Lung (tissue), 11 donors: ENCODE measurements at regions not wholly inside any gene's neighbourhood (a gene's known extent, or its start where the extent isn't known, plus 50 kb on each side); places are given as distances from the start of the nearest gene placed in this dataset.

ENCODE experiments used
- ATAC-seq: fragments of 200-7000 bp; cut with Tn5 transposase; one replicate; pipeline ENCODE4 v1.9.1; 2020; ENCODE audit warnings: moderate number of reproducible peaks; ENCODE audit not compliant: insufficient read depth, low FRiP score
- DNase-seq, 3 donors: peaks; one replicate each; pipeline ENCODE4 v3.0.0-alpha.2; 2013 to 2017
- H3K27ac ChIP-seq, 2 donors: one replicate each; pipeline ENCODE4 v1.5.1; 2013; ENCODE audit warnings: mild to moderate bottlenecking in 2 of 2, moderate library complexity in 2 of 2, control low read depth in 1 of 2, inconsistent platforms in 1 of 2, low read depth in 1 of 2, low read length in 1 of 2
- H3K27me3 ChIP-seq, 3 donors: one replicate each; pipeline ENCODE4 v1.5.1; 2013; ENCODE audit warnings: low read length in 2 of 3; ENCODE audit not compliant: control insufficient read depth in 3 of 3, insufficient read depth in 3 of 3
- H3K36me3 ChIP-seq, 4 donors: one replicate each; pipeline ENCODE4 v1.5.1; 2013; ENCODE audit warnings: low read length in 4 of 4, mild to moderate bottlenecking in 1 of 4, moderate library complexity in 1 of 4; ENCODE audit not compliant: control insufficient read depth in 4 of 4, insufficient read depth in 4 of 4
- H3K4me1 ChIP-seq, 5 donors: one replicate each; pipeline ENCODE4 v1.5.1; 2013; ENCODE audit warnings: low read length in 5 of 5, mild to moderate bottlenecking in 2 of 5, moderate library complexity in 1 of 5; ENCODE audit not compliant: control insufficient read depth in 5 of 5, insufficient read depth in 5 of 5
- H3K4me3 ChIP-seq: one replicate; pipeline ENCODE4 v1.5.1; 2013; ENCODE audit warnings: mild to moderate bottlenecking, control low read depth, moderate library complexity
- H3K9ac ChIP-seq, 2 donors: one replicate each; pipeline ENCODE4 v1.5.1; 2013; ENCODE audit warnings: low read length in 2 of 2, control low read depth in 1 of 2; ENCODE audit not compliant: insufficient read depth in 1 of 2
- H3K9me3 ChIP-seq, 4 donors: one replicate each; pipeline ENCODE4 v1.5.1; 2013; ENCODE audit warnings: low read length in 3 of 4, mild to moderate bottlenecking in 1 of 4, moderate library complexity in 1 of 4; ENCODE audit not compliant: control insufficient read depth in 4 of 4, insufficient read depth in 3 of 4
- WGBS, 2 donors: extraction: QIAGEN DNeasy Blood & Tissue Kit; methylation state at CpG; one replicate each; pipeline ENCODE4 v1.1.7; 2013; 5-methylcytosine and 5-hydroxymethylcytosine counted together
- TF ChIP-seq, protein P1 (sequence below): IDR thresholded peaks from 2 replicates; pipeline ENCODE4 v1.5.1; 2012; ENCODE audit warnings: mild to moderate bottlenecking; ENCODE audit errors: control extremely low read depth, extremely low read depth
- donor health status: control.
- donor health status: control.
- donor health status: Bipolar disorder and iron deficiency.
- donor health status: healthy.
- donor health status: DM: yes; HTN: yes; CAD: no.

DNA sequence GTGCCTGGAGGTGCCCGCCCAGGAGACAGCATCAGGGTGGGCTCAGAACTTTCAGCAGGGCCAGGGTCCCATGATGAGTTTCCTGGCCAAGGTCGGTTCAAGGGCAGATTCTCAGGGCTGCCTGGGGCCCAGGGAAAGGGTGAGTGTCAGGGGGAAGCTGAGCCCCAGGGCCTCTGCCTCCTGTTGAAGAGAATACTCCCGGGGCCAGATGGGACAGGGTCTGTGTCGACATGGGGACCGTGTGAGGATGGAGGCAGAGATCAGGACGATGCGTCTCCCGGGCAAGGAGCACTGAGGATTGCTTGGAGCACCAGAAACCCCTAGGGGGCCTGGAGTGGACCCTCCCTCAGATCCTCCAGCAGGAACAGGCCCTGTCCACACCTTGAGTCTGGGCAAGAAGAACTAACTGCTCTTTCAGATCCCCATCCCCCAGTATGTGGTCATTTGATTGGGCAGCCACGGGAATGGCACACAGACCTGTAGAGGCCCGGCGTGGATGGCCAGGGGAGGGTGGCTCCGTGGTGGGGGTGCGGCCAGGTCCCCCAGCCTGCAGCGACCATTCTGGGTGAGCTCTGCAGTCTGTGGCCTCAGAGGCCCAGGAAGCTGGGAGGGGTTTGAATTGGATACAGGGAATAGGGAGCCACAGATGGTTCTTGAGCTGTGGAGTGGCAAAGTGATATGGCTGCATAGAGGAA is 1078.7 kb downstream of the BRD1 start:
- 85 to 97% methylated on average over 14 of the region's 14 CpGs for WGBS, 2 donors
- H3K9me3 ChIP-seq, result peaks cover 0 to 2% (median 0%) of the 10 kb centered on the region in 4 donors
- ATAC-seq, result no peak
- no peak for DNase-seq
- H3K4me3 ChIP-seq, result no peak overlapping the region
- no peak overlapping the region for H3K9ac ChIP-seq
- no peaks in the 10 kb centered on the region for H3K4me1 ChIP-seq
- H3K27me3 ChIP-seq, result no peaks in the 10 kb centered on the region
- TF ChIP-seq, protein P1, sequence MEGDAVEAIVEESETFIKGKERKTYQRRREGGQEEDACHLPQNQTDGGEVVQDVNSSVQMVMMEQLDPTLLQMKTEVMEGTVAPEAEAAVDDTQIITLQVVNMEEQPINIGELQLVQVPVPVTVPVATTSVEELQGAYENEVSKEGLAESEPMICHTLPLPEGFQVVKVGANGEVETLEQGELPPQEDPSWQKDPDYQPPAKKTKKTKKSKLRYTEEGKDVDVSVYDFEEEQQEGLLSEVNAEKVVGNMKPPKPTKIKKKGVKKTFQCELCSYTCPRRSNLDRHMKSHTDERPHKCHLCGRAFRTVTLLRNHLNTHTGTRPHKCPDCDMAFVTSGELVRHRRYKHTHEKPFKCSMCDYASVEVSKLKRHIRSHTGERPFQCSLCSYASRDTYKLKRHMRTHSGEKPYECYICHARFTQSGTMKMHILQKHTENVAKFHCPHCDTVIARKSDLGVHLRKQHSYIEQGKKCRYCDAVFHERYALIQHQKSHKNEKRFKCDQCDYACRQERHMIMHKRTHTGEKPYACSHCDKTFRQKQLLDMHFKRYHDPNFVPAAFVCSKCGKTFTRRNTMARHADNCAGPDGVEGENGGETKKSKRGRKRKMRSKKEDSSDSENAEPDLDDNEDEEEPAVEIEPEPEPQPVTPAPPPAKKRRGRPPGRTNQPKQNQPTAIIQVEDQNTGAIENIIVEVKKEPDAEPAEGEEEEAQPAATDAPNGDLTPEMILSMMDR, result no peak
- H3K27ac ChIP-seq, result no peak overlapping the region
- no peaks in the 10 kb centered on the region for H3K36me3 ChIP-seq

DNA sequence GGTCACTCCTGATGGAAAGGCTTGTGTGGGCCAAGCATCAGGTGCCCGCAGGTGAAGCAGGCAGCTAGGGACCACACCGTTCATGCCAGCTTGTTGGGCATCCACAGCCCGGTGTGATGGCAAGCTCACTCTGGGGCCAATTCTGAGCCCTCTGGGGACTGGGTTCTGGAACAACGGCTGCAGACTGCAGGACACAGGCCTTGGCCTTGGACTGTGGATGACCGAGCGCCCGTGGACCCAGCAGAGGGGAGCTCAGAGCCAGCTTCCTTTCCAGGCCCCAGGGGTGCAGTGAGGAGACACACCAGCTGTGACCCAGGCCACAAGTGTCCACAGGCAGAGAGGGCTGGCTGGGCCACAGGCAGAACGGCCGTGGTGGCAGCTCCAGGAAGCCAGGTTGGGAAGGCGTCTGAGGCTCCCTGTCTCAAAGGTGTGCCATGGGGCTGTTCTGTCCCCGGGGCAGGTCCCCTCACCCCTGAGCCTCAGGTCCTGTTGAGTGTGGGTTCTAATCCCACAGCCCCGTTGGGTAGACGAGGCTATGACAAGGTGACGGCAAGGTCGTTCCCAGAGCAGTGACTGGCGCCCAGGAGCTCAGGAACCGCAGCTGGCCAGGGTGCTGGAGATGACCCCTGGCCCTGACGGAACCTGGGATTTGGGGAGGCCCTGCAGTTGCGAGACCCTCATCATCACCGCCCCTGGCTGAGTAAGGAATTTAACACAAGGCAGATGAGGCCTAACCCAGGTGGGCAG is 1079.4 kb downstream of the BRD1 start:
- ATAC-seq (no peak), DNase-seq (no peak)
- Histone ChIP-seq H3K9me3 (peaks cover 0 to 2% (median 0%) of the 10 kb centered on the region in 4 donors), H3K9ac (no peak overlapping the region), H3K27me3 (no peaks in the 10 kb centered on the region), H3K4me1 (no peaks in the 10 kb centered on the region), H3K36me3 (no peaks in the 10 kb centered on the region), H3K27ac (no peak overlapping the region), H3K4me3 (no peak overlapping the region)
- 83 to 91% methylated on average over 20 of the region's 20 CpGs for WGBS, 2 donors
- TF ChIP-seq, protein P1, result no peak

DNA sequence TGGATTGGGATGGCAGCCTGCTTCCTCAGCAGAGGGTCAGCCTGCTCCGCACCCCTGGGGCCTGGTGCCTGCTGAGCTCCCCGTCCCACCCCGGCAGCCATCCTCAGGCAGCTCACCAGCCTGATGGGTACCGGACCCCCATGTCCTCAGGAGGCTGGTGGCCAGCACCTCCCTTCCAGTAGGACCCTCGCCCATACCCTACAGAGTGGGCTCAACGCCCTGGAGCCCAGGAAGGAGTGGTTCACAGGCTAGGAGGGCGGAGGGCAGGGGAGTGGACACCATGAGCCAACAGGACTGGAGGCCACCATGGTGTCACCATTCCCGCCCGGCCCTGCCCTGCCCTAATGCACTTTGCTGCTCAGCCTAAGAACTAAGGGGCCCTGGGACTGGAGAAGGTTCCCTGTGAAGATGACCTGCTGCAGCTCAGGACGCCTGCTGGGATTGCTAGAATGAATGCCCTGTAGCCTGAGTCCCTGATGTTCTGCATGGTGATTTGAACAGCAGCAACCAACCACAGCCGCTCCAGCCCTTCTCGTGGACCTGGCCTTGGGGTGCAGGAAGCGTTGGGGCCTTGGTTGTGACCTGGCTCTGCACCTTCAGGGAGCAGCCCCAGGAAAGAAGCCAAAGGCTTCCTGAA is 1080.8 kb downstream of the BRD1 start:
- no peaks in the 10 kb centered on the region for H3K27me3 ChIP-seq
- TF ChIP-seq, protein P1, result no peak
- H3K4me1 ChIP-seq, result no peaks in the 10 kb centered on the region
- peaks cover 0 to 7% (median 0%) of the 10 kb centered on the region in 4 donors for H3K9me3 ChIP-seq
- no peak overlapping the region for H3K27ac ChIP-seq
- no peaks in the 10 kb centered on the region for H3K36me3 ChIP-seq
- H3K9ac ChIP-seq, result no peak overlapping the region
- ATAC-seq (no peak), DNase-seq (no peak)
- WGBS, 2 donors, result 92 to 93% methylated on average over 13 of the region's 13 CpGs
- no peak overlapping the region for H3K4me3 ChIP-seq
